Astrocyte (in vitro differentiated cells and primary cell): ENCODE measurements at regions not wholly inside any gene's neighbourhood (a gene's known extent, or its start where the extent isn't known, plus 50 kb on each side); places are given as distances from the start of the nearest gene placed in this dataset.

Source experiments
- EZH2 ChIP-seq: IDR thresholded peaks from 2 replicates; pipeline ENCODE4 v1.6.1; 2012; ENCODE audit warnings: mild to moderate bottlenecking, low read length, inconsistent platforms; ENCODE audit not compliant: insufficient read depth
- TF ChIP-seq, protein P1 (sequence below): IDR thresholded peaks from 2 replicates; pipeline ENCODE4 v1.5.1; 2011; ENCODE audit warnings: low read depth, mild to moderate bottlenecking, inconsistent platforms, low read length, moderate library complexity; ENCODE audit not compliant: insufficient read depth

DNA sequence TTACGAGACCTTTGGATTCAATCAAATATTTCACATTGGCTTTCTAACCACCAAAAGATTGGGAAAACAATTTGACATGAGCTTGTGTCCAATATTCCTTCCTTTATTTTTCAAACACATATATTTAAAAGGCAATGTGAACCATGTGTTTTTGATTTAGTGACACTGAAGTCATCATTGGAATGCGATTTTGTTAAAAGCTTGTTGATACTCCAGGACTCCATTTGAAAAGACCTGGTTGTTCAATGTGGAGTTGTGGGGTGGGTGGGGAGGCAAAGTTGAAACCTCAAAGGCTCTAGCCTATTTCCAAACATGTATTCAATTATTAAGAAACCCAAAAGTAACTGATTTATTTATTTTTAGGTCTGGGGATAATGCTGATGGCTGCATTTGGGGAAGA, 114.1 kb upstream of the TRIB2 start:
- TF ChIP-seq, protein P1, sequence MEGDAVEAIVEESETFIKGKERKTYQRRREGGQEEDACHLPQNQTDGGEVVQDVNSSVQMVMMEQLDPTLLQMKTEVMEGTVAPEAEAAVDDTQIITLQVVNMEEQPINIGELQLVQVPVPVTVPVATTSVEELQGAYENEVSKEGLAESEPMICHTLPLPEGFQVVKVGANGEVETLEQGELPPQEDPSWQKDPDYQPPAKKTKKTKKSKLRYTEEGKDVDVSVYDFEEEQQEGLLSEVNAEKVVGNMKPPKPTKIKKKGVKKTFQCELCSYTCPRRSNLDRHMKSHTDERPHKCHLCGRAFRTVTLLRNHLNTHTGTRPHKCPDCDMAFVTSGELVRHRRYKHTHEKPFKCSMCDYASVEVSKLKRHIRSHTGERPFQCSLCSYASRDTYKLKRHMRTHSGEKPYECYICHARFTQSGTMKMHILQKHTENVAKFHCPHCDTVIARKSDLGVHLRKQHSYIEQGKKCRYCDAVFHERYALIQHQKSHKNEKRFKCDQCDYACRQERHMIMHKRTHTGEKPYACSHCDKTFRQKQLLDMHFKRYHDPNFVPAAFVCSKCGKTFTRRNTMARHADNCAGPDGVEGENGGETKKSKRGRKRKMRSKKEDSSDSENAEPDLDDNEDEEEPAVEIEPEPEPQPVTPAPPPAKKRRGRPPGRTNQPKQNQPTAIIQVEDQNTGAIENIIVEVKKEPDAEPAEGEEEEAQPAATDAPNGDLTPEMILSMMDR = no peak
- no peak for TF ChIP-seq EZH2
